ENCODE measurements at regions not wholly inside any gene's neighbourhood (a gene's known extent, or its start where the extent isn't known, plus 50 kb on each side); places are given as distances from the start of the nearest gene placed in this dataset.
"Not testable (repeated sequence)": the region's sequence is repeated elsewhere in the genome, so short reads cannot be mapped to it uniquely, and the experiment has no call there.

DNA sequence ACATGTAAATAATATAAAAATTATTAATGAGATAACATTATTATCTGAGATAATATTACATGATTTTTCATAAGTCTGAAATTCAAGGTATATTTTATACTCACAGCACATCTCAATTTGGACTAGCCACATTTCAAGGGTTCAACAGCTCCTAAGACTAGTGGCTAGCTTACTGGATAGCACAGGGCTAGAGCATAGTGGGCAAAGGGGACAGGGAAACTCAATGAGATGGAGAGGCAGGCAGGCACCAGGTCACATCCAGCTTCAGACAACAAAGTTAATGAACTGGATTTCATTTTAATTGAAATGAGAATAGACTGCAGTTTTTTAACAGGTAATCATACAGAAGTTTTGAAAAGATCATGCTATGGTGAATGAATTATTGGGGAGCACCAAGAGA lies 137.4 kb downstream of the NBPF8 start:
- not testable (repeated sequence) for DNase-seq

DNA sequence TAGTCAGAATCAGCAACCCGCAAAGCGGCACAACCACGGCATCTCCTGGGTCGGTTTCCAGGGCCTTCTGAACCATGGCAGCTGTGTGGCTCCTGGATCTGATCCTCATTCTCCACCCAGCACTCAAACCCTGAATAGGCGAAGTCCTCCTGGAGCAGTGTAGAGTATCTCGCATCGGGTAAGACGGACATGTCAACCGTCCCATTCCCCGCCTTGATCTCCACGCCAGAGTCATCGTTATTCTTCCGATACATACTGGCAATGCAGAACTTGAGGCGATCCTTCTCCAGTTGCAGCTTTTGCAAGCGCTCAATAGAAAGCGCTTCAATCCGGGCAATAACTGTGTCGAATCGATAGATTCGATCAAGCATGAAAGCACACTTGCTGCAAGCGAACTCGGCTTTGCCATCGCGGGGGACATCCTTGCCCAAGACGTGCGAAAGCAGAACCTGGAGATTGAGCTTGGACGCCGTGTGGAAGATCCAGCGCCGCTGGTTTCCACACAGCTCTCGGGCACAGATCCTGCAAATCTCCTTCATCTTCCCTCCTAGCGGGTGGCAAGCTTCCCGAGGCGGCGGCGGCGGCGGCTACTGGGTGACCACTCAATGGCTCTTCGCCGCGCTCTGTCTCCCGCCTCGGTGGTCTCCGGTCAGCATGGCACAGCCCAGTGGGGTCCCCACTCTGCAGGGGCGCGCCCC lies 142.9 kb downstream of the NBPF8 start:
- not testable (repeated sequence) for DNase-seq

GRCh38 chr1:120558303-120559060 lies 143.6 kb downstream of the NBPF8 start:
- peak; percentile 42 for DNase-seq

DNA sequence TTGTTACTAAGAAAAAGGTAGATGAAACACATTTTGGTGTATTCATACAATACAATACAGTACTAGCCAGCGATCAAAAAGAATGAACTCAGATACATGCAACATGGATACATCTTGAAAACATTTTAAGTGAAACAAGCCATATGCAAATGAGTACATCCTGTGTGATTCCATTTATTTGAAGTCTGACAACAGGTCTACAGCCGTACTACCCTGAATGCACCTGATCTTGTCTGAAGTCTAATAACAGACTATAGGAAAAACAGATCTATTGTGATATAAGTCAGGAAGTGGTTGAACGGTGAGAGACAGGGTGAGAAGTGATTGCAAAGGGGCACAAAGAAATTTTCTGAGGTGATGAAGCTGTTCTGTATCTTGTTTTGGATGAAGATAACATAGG lies 146.9 kb downstream of the NBPF8 start:
- DNase-seq, result peak; percentile 26

DNA sequence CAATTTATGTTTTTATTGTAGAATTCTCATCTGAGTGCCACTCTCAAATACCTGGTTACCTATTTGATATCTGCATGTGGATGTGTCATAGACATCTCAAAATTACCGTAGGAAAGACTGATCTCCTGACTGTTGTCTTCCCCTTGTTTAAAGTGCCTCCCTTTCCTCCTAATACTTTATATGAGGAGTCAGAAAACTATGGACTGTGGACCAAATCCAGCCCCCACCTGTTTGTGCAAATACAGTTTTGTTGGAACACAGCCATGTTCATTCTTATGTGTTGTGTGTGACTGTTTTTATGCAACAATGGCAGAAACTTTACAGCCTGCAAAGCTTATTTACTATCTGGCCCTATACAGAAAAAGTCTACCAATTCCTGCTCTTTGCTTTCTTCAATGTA lies 150.6 kb downstream of the NBPF8 start:
- not testable (repeated sequence) for DNase-seq

GRCh38 chr1:120567620-120568019 lies 152.8 kb downstream of the NBPF8 start:
- not testable (repeated sequence) for DNase-seq

GRCh38 chr1:120575201-120575600 lies 148.5 kb upstream of the NBPF26 start:
- DNase-seq, result not testable (repeated sequence)

DNA sequence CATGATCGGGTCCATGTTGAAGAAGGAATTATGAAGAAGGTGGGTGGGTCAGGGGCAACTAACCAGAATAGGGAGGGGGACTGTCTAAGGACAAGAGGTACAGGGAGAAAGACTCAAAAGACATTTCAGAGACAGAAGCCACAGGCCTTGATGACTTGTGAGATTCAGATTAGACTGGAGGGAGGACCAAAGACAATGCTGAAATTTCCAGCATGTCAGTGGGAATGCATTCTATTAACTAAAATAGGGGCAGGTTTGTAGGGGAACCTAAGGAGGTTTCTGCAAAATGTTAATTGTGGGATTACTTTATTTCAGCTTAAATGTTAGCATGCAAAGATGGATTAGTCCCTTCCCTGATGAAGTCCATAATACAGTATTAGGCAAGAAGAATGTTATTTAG lies 141.6 kb upstream of the NBPF26 start:
- not testable (repeated sequence) for DNase-seq

DNA sequence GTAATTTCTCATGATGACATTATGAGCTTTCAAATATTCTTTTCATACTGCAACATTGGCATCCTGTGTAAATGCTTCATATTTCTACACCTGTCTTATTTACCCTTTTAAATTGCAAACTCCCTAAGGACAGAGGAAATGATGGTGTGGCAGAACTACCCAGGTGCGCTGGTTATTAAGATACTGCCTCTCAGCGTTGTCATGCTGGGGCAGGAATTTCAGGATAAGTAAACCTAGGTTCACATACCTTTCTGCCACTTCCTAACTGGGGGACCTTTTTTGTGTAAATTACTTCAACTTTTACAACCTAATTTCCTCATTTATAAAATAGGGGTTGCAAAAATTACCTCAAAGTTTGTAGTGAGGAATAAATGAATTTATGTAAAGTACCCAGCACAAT lies 137.7 kb upstream of the NBPF26 start:
- not testable (repeated sequence) for DNase-seq

- not testable (repeated sequence) for DNase-seq
Measured at GRCh38 chr1:120588811-120589210, 134.9 kb upstream of the NBPF26 start.

GRCh38 chr1:120591774-120592173 lies 132.0 kb upstream of the NBPF26 start:
- DNase-seq, result not testable (repeated sequence)

GRCh38 chr1:120592943-120593342 lies 130.8 kb upstream of the NBPF26 start:
- not testable (repeated sequence) for DNase-seq

DNA sequence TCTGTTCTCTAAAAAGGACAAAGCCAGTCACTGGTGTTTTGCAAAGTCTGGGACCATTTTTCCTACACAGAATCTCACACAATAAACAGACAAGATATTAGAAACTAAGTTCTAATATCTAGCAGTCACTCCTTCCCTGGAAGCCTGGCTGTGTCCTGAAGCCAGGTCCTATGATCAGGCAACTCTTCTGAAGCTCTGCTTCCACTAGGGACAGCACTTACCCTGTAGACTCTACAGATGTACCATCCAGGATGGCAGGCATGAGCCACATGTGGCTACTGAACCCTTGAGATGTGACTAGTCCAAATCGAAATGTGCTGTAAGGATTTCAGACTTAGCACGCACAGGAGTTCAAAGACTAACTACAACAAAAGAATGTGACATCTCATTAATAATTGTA lies 130.1 kb upstream of the NBPF26 start:
- DNase-seq, result not testable (repeated sequence)

- not testable (repeated sequence) for DNase-seq
Measured at GRCh38 chr1:120598331-120598951, 125.3 kb upstream of the NBPF26 start.

DNA sequence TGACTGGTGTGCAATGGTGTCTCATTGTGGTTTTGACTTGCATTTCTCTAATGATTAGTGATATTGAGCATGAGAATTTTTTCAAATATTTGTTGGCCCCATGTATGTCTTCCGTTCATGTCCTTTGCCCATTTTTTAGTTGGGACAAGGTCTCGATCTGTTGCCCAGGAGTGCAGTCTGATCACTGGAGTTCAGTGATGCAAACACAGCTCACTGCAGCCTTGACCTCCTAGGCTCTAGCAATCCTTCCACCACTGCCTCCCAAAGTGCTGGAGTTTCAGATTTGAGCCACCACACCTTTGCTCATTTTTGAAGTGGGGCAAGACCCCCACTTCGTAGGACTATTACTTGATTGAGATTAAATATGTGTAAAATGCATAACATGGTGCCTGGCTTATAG lies 124.2 kb upstream of the NBPF26 start:
- not testable (repeated sequence) for DNase-seq

DNA sequence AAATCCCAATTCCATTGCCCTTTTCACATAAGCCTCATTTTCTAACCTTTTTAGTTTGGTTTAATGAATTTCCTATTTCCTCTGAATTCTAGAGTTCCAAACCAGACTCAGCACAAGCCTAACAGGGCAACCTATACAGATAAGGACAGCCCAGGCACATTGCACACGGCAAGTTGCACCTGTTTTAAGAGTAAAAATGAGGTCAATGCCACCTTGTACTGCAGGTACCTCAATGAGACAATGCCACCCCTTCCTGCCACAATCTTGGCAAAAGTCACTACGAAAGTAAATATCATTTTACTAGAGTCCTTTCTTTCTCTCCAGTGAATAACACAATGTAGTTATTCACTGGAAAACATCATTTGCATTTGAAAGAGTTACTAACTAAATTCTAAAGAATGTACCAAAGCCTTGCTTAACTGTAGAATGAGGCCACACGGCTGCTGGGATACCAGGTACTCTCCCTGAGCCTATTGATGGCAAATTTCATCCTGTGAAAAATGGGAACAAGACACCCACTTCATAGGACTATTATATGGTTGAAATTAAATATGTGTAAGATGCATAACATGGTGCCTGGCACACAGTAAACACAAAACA lies 123.2 kb upstream of the NBPF26 start:
- DNase-seq, result not testable (repeated sequence)

- DNase-seq, result not testable (repeated sequence)
Measured at GRCh38 chr1:120607882-120608281, 115.9 kb upstream of the NBPF26 start.

DNA sequence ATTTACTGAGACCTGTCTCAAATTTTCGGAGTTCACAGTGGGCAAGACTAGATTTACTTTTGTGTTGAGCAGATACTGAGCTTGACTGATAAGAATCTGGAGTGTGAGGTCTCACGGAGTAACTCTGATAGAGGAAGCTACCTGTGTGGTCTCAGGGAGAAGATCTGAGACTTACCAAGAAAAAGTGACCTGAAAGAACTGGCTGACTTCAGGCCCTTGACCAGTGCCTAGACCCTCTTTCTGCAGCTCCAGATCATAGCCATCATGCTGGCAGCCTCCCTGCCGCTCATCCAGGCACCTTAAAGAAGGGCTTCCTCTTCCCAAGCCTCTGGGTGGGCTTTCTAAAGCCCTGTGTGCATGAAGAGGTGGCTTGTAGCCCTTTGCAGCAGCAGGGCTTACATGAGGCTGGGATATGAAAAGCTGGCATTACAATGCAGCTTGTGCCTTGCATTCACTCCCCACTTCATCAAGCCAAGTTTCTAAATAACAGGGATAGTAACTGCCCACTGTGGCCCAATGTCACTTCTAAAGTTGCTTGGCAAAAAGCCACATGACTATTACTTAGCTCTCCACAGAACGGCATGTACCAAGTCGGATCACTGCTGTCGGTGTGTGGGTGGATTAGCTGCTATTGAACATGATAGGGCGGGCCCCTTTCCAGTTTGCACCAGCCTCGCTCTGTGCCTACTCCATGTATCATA lies 115.3 kb upstream of the NBPF26 start:
- not testable (repeated sequence) for DNase-seq

DNA sequence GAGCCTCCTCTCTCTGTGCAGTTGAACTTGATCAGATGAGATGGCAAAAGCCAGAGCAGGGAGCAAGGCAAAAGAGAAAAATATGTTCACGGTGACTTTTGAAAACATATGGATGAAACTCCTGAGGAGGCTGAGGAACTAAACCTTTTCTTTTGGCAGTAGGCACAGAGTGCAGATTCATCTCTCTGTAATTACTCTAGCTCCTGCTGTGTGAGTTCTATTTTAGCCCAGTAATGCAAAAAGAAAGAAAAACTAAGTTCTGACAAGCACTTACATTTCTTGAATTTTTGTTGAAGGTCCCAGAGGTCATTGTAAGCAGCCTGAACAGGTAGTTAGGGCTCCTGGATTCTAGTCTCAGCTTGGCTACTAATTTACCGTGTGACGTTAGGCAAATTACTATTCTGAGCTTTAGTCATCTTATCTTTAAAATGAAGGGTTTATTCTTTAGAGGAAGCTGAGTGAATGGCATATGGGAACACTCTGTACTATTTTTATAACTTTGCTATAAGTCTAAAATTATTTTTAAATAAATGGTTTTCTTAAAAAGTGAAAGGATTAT lies 114.7 kb upstream of the NBPF26 start:
- not testable (repeated sequence) for DNase-seq

- DNase-seq, result not testable (repeated sequence)
Measured at GRCh38 chr1:120609834-120610233, 113.9 kb upstream of the NBPF26 start.

DNA sequence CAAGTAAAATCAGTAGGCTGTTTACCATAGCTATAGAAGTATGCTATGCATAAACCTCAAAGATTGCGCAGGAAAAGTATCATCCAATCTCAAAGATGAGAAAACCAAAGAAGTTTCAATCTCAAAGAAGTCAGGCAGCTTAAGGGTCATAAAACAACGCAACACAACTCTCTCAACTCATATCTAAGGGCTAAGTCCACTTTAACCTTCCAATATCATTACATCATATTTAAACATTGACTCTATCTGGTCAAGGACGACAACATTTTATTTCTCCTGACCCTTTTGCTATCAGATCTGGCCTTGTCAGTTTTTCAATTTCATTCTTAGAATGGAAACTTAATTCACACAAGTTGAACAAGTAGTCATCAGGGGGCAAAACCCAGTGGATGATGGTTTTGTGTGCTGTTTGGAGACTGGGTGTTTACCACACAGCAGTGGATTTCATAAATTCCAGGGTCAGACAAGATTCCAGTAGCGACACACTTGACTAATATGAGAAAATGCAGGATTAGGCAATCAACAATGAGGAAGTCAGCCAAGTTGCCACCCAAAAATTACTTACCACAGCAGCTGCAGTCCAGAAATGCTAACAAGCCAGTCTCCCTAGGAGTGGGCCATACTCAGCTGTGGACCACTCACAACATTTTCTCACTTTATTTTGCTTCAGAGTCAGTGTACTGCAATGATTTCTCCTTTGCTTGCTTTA lies 108.7 kb upstream of the NBPF26 start:
- DNase-seq, result not testable (repeated sequence)

- DNase-seq, result not testable (repeated sequence)
Measured at GRCh38 chr1:120617493-120617892, 106.3 kb upstream of the NBPF26 start.
